ENCODE measurements at regions not wholly inside any gene's neighbourhood (a gene's known extent, or its start where the extent isn't known, plus 50 kb on each side); places are given as distances from the start of the nearest gene placed in this dataset.

- H3K27ac ChIP-seq: no peak overlapping the region
- no peak for TF ChIP-seq CTCF (conservative IDR thresholded peaks at IDR 0.05)
Measured at GRCh38 chr2:217331523-217332416, 471.9 kb upstream of the TNP1 start.

- TF ChIP-seq CTCF (conservative IDR thresholded peaks at IDR 0.05): no peak
- H3K27ac ChIP-seq: no peak overlapping the region
Measured at GRCh38 chr2:217330647-217331046, 470.8 kb upstream of the TNP1 start.

GRCh38 chr2:217329023-217329431 is 469.2 kb upstream of the TNP1 start:
- no peak overlapping the region for H3K27ac ChIP-seq
- TF ChIP-seq CTCF (conservative IDR thresholded peaks at IDR 0.05): no peak

- no peak overlapping the region for H3K27ac ChIP-seq
- no peak for TF ChIP-seq CTCF (conservative IDR thresholded peaks at IDR 0.05)
Measured at GRCh38 chr2:217328622-217328978, 468.7 kb upstream of the TNP1 start.

GRCh38 chr2:217327953-217328621 is 468.2 kb upstream of the TNP1 start:
- H3K27ac ChIP-seq: no peak overlapping the region
- no peak for TF ChIP-seq CTCF (conservative IDR thresholded peaks at IDR 0.05)

- H3K27ac ChIP-seq: no peak overlapping the region
- TF ChIP-seq CTCF (conservative IDR thresholded peaks at IDR 0.05): no peak
Measured at GRCh38 chr2:217326238-217327022, 466.6 kb upstream of the TNP1 start.

- no peak for TF ChIP-seq CTCF (conservative IDR thresholded peaks at IDR 0.05)
- H3K27ac ChIP-seq: no peak overlapping the region
Measured at GRCh38 chr2:217325816-217326215, 466.0 kb upstream of the TNP1 start.
